GM23338 (cell line): ENCODE measurements at regions not wholly inside any gene's neighbourhood (a gene's known extent, or its start where the extent isn't known, plus 50 kb on each side); places are given as distances from the start of the nearest gene placed in this dataset.

ENCODE experiments used
- CREB1 ChIP-seq: fragments of 250-450 bp; sonication (Bioruptor Pico); IDR thresholded peaks from 2 replicates; pipeline ENCODE4 v1.5.0; 2020; ENCODE audit warnings: low read depth, mild to moderate bottlenecking, moderate library complexity
- EZH2 ChIP-seq: fragments of 200-600 bp; sonication (generic); IDR thresholded peaks from one replicate; pipeline ENCODE4 v1.8.0; 2017; ENCODE audit warnings: antibody characterized with exemption, mild to moderate bottlenecking, low read depth; ENCODE audit not compliant: unreplicated experiment
- POLR2AphosphoS5 ChIP-seq: IDR thresholded peaks from 2 replicates; pipeline ENCODE4 v1.6.1; 2016; ENCODE audit warnings: antibody characterized with exemption, low read depth
- TF ChIP-seq, protein P1 (sequence below): IDR thresholded peaks from one replicate; pipeline ENCODE4 v1.6.1; 2018; ENCODE audit warnings: antibody characterized with exemption; ENCODE audit not compliant: unreplicated experiment
- TF ChIP-seq, protein P2 (sequence below), 2 experiments: fragments of 200-600 bp in 1 of 2; sonication (generic) in 1 of 2; conservative IDR thresholded peaks; 2 replicates each; pipeline versions ENCODE4 v1.5.1 to v1.6.1; 2016 to 2017; ENCODE audit warnings: antibody characterized with exemption in 2 of 2, low read depth in 2 of 2, mild to moderate bottlenecking in 2 of 2, moderate library complexity in 1 of 2

DNA sequence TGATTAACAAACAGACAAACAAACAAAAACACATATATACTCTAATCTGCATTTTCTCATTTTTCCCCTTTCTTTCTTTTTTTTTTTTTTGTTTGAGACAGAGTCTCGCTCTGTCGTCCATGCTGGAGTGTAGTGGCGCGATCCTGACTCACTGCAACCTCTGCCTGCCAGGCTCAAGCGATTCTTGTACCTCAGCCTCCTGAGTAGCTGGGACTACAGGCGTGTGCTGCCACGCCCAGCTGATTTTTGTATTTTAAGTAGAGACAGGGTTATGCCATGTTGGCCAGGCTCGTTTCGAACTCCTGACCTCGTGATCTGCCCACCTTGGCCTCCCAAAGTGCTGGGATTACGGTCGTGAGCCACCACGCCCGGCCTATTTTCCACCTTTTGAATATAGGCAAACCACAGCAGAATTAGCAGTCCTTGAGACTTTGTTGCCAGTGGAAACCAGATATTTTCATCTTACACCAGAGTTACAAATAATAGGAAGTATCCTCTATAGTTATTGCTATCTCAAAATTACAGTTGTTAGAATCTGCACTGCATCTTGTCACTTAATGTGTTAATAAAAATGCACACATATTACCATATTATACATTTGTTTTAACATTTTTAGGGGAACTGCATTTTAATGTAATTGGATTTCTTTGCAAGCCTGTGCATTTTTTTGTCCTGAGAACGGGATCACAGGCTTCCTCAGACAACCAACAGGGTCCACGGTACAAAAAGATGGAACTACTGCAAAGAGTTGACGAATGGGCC is 208.2 kb upstream of the ZNF217 start:
- TF ChIP-seq EZH2, result no peak
- TF ChIP-seq, protein P1, sequence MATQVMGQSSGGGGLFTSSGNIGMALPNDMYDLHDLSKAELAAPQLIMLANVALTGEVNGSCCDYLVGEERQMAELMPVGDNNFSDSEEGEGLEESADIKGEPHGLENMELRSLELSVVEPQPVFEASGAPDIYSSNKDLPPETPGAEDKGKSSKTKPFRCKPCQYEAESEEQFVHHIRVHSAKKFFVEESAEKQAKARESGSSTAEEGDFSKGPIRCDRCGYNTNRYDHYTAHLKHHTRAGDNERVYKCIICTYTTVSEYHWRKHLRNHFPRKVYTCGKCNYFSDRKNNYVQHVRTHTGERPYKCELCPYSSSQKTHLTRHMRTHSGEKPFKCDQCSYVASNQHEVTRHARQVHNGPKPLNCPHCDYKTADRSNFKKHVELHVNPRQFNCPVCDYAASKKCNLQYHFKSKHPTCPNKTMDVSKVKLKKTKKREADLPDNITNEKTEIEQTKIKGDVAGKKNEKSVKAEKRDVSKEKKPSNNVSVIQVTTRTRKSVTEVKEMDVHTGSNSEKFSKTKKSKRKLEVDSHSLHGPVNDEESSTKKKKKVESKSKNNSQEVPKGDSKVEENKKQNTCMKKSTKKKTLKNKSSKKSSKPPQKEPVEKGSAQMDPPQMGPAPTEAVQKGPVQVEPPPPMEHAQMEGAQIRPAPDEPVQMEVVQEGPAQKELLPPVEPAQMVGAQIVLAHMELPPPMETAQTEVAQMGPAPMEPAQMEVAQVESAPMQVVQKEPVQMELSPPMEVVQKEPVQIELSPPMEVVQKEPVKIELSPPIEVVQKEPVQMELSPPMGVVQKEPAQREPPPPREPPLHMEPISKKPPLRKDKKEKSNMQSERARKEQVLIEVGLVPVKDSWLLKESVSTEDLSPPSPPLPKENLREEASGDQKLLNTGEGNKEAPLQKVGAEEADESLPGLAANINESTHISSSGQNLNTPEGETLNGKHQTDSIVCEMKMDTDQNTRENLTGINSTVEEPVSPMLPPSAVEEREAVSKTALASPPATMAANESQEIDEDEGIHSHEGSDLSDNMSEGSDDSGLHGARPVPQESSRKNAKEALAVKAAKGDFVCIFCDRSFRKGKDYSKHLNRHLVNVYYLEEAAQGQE, result no peak
- TF ChIP-seq, protein P2, sequence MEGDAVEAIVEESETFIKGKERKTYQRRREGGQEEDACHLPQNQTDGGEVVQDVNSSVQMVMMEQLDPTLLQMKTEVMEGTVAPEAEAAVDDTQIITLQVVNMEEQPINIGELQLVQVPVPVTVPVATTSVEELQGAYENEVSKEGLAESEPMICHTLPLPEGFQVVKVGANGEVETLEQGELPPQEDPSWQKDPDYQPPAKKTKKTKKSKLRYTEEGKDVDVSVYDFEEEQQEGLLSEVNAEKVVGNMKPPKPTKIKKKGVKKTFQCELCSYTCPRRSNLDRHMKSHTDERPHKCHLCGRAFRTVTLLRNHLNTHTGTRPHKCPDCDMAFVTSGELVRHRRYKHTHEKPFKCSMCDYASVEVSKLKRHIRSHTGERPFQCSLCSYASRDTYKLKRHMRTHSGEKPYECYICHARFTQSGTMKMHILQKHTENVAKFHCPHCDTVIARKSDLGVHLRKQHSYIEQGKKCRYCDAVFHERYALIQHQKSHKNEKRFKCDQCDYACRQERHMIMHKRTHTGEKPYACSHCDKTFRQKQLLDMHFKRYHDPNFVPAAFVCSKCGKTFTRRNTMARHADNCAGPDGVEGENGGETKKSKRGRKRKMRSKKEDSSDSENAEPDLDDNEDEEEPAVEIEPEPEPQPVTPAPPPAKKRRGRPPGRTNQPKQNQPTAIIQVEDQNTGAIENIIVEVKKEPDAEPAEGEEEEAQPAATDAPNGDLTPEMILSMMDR (conservative IDR thresholded peaks at IDR 0.05; ENCODE audit: low read depth in 2 of 2), result no peak
- TF ChIP-seq CREB1 (CRISPR knock-in tag), result no peak
- no peak for TF ChIP-seq POLR2AphosphoS5
